CD14-positive monocyte (primary cell): ENCODE measurements at regions not wholly inside any gene's neighbourhood (a gene's known extent, or its start where the extent isn't known, plus 50 kb on each side); places are given as distances from the start of the nearest gene placed in this dataset.

ENCODE experiments used
- DNase-seq, 3 donors: peaks; one replicate each; pipeline ENCODE4 v3.0.0-alpha.2; 2011 to 2022
- H2AFZ ChIP-seq: 2 replicates; pipeline ENCODE4 v1.6.0; 2012; ENCODE audit warnings: mild to moderate bottlenecking, low read depth, low read length, inconsistent platforms; ENCODE audit not compliant: insufficient read depth, poor library complexity, severe bottlenecking
- H3K27ac ChIP-seq, 2 donors: 1 replicate in 1 of 2; 2 replicates in 1 of 2; pipeline ENCODE4 v1.5.1; 2012 to 2013; ENCODE audit warnings: low read length in 2 of 2, control low read depth in 1 of 2, inconsistent platforms in 1 of 2, low read depth in 1 of 2, mild to moderate bottlenecking in 1 of 2
- H3K27me3 ChIP-seq, 2 donors: one replicate each; pipeline versions ENCODE4 v1.6.0 to v1.6.1; 2011 to 2013; ENCODE audit warnings: low read length in 2 of 2; ENCODE audit not compliant: control insufficient read depth in 2 of 2, insufficient read depth in 2 of 2
- H3K36me3 ChIP-seq, 2 donors: replicated peaks in 1 of 2; 1 replicate in 1 of 2; 2 replicates in 1 of 2; pipeline versions ENCODE4 v1.5.1 to v1.6.1; 2012 to 2013; ENCODE audit warnings: low read length in 2 of 2, control low read depth in 1 of 2, inconsistent platforms in 1 of 2, mild to moderate bottlenecking in 1 of 2; ENCODE audit not compliant: insufficient read depth in 2 of 2, control insufficient read depth in 1 of 2
- H3K4me1 ChIP-seq, 2 donors: 1 replicate in 1 of 2; 2 replicates in 1 of 2; pipeline versions ENCODE4 v1.5.1 to v1.6.1; 2012 to 2013; ENCODE audit warnings: low read length in 2 of 2, control low read depth in 1 of 2, inconsistent platforms in 1 of 2, mild to moderate bottlenecking in 1 of 2, moderate library complexity in 1 of 2; ENCODE audit not compliant: insufficient read depth in 2 of 2, control insufficient read depth in 1 of 2
- H3K4me2 ChIP-seq: replicated peaks from 2 replicates; pipeline ENCODE3; 2012; ENCODE audit warnings: low read length, moderate library complexity, mild to moderate bottlenecking; ENCODE audit not compliant: poor library complexity, severe bottlenecking; ENCODE audit errors: extremely low read depth
- H3K4me3 ChIP-seq, 3 experiments: fragments of 200-600 bp in 1 of 3; sonication (generic) in 1 of 3; replicated peaks in 1 of 3; 1 replicate in 2 of 3; 2 replicates in 1 of 3; pipeline ENCODE4 v1.5.1; 2011 to 2013; ENCODE audit warnings: low read length in 3 of 3, mild to moderate bottlenecking in 3 of 3, control low read depth in 2 of 3, low read depth in 2 of 3, inconsistent platforms in 1 of 3, moderate library complexity in 1 of 3
- H3K79me2 ChIP-seq: 2 replicates; pipeline ENCODE4 v1.6.0; 2012; ENCODE audit warnings: mild to moderate bottlenecking, control low read depth, inconsistent platforms, low read length, moderate library complexity; ENCODE audit not compliant: insufficient read depth
- H3K9ac ChIP-seq: 2 replicates; pipeline ENCODE4 v1.6.0; 2017; ENCODE audit warnings: low read length, mild to moderate bottlenecking; ENCODE audit not compliant: insufficient read depth, poor library complexity, severe bottlenecking
- H3K9me3 ChIP-seq, 2 donors: replicated peaks in 1 of 2; 1 replicate in 1 of 2; 2 replicates in 1 of 2; pipeline versions ENCODE4 v1.5.1 to v1.6.1; 2012 to 2013; ENCODE audit warnings: low read length in 2 of 2, control low read depth in 1 of 2; ENCODE audit not compliant: control insufficient read depth in 1 of 2, insufficient read depth in 1 of 2
- H4K20me1 ChIP-seq: 2 replicates; pipeline ENCODE4 v1.6.0; 2012; ENCODE audit warnings: mild to moderate bottlenecking, low read length, control low read depth, moderate library complexity; ENCODE audit not compliant: insufficient read depth
- H3K27ac Mint-ChIP-seq, 7 donors: one replicate each; pipeline ENCODE4 v1.8.0; 2020; ENCODE audit warnings: mild to moderate bottlenecking in 7 of 7, mixed read lengths in 7 of 7, moderate library complexity in 6 of 7, inconsistent platforms in 2 of 7
- H3K27me3 Mint-ChIP-seq, 3 donors: one replicate each; pipeline ENCODE4 v1.8.0; 2021 to 2022; ENCODE audit warnings: low read depth in 3 of 3, mild to moderate bottlenecking in 3 of 3, mixed read lengths in 3 of 3, moderate library complexity in 3 of 3, inconsistent platforms in 1 of 3
- H3K36me3 Mint-ChIP-seq, 2 donors: one replicate each; pipeline ENCODE4 v1.8.0; 2020; ENCODE audit warnings: mixed read lengths in 2 of 2, inconsistent platforms in 1 of 2, mild to moderate bottlenecking in 1 of 2
- H3K4me1 Mint-ChIP-seq: one replicate; pipeline ENCODE4 v1.8.0; 2020; ENCODE audit warnings: mild to moderate bottlenecking, mixed read lengths
- H3K4me3 Mint-ChIP-seq, 2 donors: one replicate each; pipeline ENCODE4 v1.8.0; 2020; ENCODE audit warnings: mild to moderate bottlenecking in 2 of 2, mixed read lengths in 2 of 2, moderate library complexity in 1 of 2
- H3K9me3 Mint-ChIP-seq, 7 donors: one replicate each; pipeline ENCODE4 v1.8.0; 2020 to 2022; ENCODE audit warnings: mixed read lengths in 7 of 7, mild to moderate bottlenecking in 6 of 7, moderate library complexity in 6 of 7, inconsistent platforms in 2 of 7
- CTCF ChIP-seq: fragments of 200-600 bp; IDR thresholded peaks from one replicate; pipeline ENCODE4 v1.8.0; 2022; ENCODE audit warnings: antibody characterized with exemption, mild to moderate bottlenecking
- WGBS: methylation state at CpG from one replicate; pipeline ENCODE4 v1.1.5; 2013; ENCODE audit warnings: missing lambda C conversion rate; ENCODE audit not compliant: insufficient coverage; 5-methylcytosine and 5-hydroxymethylcytosine counted together
- intact Hi-C, 2 donors: fragments of 100-400 bp; cut with micrococcal nuclease; formaldehyde crosslinking; loops; one replicate each; pipeline versions ENCODE4 v1.15.0 to v1.15.1; 2023

GRCh38 chr1:163664671-163665335, 343.0 kb downstream of the NUF2 start:
- H3K4me3 Mint-ChIP-seq, result no peak overlapping the region
- Histone ChIP-seq H3K4me3 (no peak overlapping the region), H3K9ac (no peak overlapping the region), H3K9me3 (peaks cover 3 to 7% of the 10 kb centered on the region in 2 donors), H3K27me3 (no peaks in the 10 kb centered on the region), H4K20me1 (no peaks in the 10 kb centered on the region), H3K4me1 (no peaks in the 10 kb centered on the region), H3K79me2 (no peaks in the 10 kb centered on the region), H3K36me3 (no peaks in the 10 kb centered on the region), H3K27ac (no peak overlapping the region), H2AFZ (no peak overlapping the region), H3K4me2 (no peak overlapping the region)
- no peak for DNase-seq
- no peaks in the 10 kb centered on the region for H3K27me3 Mint-ChIP-seq
- TF ChIP-seq CTCF, result no peak
- 97% methylated on average over 4 of the region's 6 CpGs for WGBS
- peaks cover 0 to 5% (median 0%) of the 10 kb centered on the region in 7 donors for H3K9me3 Mint-ChIP-seq
- no peaks in the 10 kb centered on the region for H3K36me3 Mint-ChIP-seq
- intact Hi-C loops, result no loop called here
- no peak overlapping the region for H3K27ac Mint-ChIP-seq
- H3K4me1 Mint-ChIP-seq, result no peaks in the 10 kb centered on the region

- Mint-ChIP-seq H3K27me3 (no peaks in the 10 kb centered on the region), H3K4me1 (no peaks in the 10 kb centered on the region), H3K36me3 (no peaks in the 10 kb centered on the region), H3K9me3 (peaks cover 2 to 9% (median 3%) of the 10 kb centered on the region in 7 donors), H3K27ac (no peak overlapping the region), H3K4me3 (no peak overlapping the region)
- Histone ChIP-seq H3K79me2 (no peaks in the 10 kb centered on the region), H3K4me3 (no peak overlapping the region), H3K4me1 (no peaks in the 10 kb centered on the region), H4K20me1 (no peaks in the 10 kb centered on the region), H3K36me3 (no peaks in the 10 kb centered on the region), H3K4me2 (no peak overlapping the region), H3K27me3 (no peaks in the 10 kb centered on the region), H3K9ac (no peak overlapping the region), H2AFZ (no peak overlapping the region), H3K9me3 (peaks cover 3% of the 10 kb centered on the region in 2 donors), H3K27ac (no peak overlapping the region)
- no peak for TF ChIP-seq CTCF
- WGBS, result no CpG with 5 or more reads among the region's 2 CpGs
- DNase-seq, result no peak
- intact Hi-C loops, result no loop called here
These were observed 346.7 kb downstream of the NUF2 start for GRCh38 chr1:163668472-163668871.
